Mucosa of descending colon (tissue), 3 donors: ENCODE measurements at regions not wholly inside any gene's neighbourhood (a gene's known extent, or its start where the extent isn't known, plus 50 kb on each side); places are given as distances from the start of the nearest gene placed in this dataset.

Experiments
- ATAC-seq: fragments of 200-7000 bp; cut with Tn5 transposase; one replicate; pipeline ENCODE4 v1.9.1; 2020; ENCODE audit warnings: mild to moderate bottlenecking, moderate library complexity
- DNase-seq, 3 donors: peaks; one replicate each; pipeline ENCODE4 v3.0.0-alpha.2; 2020
- H3K36me3 ChIP-seq: fragments of 200-600 bp; one replicate; pipeline ENCODE4 v1.8.0; 2021; ENCODE audit warnings: low read depth, mild to moderate bottlenecking
- H3K4me1 ChIP-seq: fragments of 200-600 bp; one replicate; pipeline ENCODE4 v1.8.0; 2021; ENCODE audit warnings: low read depth, mild to moderate bottlenecking
- H3K4me3 ChIP-seq: fragments of 200-600 bp; one replicate; pipeline ENCODE4 v1.8.0; 2021; ENCODE audit warnings: mild to moderate bottlenecking
- H3K9me3 ChIP-seq: fragments of 200-600 bp; one replicate; pipeline ENCODE4 v1.8.0; 2021; ENCODE audit warnings: mild to moderate bottlenecking
- intact Hi-C, 2 donors: fragments of 100-400 bp; cut with DNase I in 1 of 2; cut with micrococcal nuclease in 1 of 2; formaldehyde crosslinking; loops; one replicate each; pipeline versions ENCODE4 v1.11.0 to v1.11.1; 2022; cut with DNase I, micrococcal nuclease
- TF ChIP-seq, protein P1 (sequence below): fragments of 200-600 bp; IDR thresholded peaks from one replicate; pipeline ENCODE4 v1.8.0; 2022; ENCODE audit warnings: antibody characterized with exemption, mild to moderate bottlenecking
- donor health status: DM: no; HTN: no; CAD: no; lungs with moderate emphysema.
- donor health status: DM: no; HTN: no; CAD: no.
- donor health status: DM: no; HTN: yes; CAD: no.

DNA sequence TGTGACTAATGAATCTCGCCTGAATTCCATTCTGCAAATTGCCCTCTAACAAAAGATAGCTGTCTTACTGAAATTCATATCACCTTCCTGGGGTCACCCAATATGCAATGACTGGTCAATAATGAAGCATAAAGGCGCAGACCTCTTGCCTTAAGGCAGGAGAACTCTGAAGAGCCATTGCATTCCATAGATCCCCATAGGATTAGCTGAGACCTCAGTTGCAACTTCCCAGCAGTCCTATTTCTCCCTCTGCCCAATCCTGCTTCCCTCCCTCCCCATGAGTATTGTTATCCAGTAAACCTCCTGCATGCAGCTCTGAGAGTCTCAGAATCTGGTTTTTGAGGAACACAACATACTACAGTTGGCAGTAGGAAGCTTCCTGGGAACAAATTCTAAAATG, 396.5 kb downstream of the DCAF12L2 start:
- H3K36me3 ChIP-seq = no peaks in the 10 kb centered on the region
- no peak overlapping the region for H3K4me3 ChIP-seq
- ATAC-seq = no peak
- H3K4me1 ChIP-seq = no peaks in the 10 kb centered on the region
- intact Hi-C loops = no loop called here
- DNase-seq = no peak
- H3K9me3 ChIP-seq = no peaks in the 10 kb centered on the region
- TF ChIP-seq, protein P1, sequence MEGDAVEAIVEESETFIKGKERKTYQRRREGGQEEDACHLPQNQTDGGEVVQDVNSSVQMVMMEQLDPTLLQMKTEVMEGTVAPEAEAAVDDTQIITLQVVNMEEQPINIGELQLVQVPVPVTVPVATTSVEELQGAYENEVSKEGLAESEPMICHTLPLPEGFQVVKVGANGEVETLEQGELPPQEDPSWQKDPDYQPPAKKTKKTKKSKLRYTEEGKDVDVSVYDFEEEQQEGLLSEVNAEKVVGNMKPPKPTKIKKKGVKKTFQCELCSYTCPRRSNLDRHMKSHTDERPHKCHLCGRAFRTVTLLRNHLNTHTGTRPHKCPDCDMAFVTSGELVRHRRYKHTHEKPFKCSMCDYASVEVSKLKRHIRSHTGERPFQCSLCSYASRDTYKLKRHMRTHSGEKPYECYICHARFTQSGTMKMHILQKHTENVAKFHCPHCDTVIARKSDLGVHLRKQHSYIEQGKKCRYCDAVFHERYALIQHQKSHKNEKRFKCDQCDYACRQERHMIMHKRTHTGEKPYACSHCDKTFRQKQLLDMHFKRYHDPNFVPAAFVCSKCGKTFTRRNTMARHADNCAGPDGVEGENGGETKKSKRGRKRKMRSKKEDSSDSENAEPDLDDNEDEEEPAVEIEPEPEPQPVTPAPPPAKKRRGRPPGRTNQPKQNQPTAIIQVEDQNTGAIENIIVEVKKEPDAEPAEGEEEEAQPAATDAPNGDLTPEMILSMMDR = no peak

DNA sequence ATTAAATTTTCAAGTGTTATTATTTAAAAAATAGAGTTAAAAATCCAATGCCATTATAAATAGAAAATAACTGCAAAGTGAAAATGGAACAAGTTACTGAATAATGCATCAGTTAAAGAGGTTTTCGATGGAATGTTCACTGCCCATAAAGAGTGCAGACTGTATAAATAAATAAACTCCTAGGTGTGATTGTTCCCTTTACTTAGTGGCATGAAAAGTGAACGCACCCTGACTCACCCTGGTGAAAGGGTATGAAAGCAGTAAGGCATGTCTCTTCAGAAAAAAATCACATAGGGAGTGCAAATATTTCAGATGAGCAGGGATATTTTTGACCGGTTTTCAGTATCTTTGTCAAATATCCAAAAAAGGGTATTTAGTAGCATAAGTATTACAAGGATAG, 387.8 kb downstream of the DCAF12L2 start:
- H3K9me3 ChIP-seq = no peaks in the 10 kb centered on the region
- H3K36me3 ChIP-seq = no peaks in the 10 kb centered on the region
- no peak overlapping the region for H3K4me3 ChIP-seq
- no peaks in the 10 kb centered on the region for H3K4me1 ChIP-seq
- intact Hi-C loops = no loop called here
- no peak for DNase-seq
- no peak for ATAC-seq
- TF ChIP-seq, protein P1 = no peak

DNA sequence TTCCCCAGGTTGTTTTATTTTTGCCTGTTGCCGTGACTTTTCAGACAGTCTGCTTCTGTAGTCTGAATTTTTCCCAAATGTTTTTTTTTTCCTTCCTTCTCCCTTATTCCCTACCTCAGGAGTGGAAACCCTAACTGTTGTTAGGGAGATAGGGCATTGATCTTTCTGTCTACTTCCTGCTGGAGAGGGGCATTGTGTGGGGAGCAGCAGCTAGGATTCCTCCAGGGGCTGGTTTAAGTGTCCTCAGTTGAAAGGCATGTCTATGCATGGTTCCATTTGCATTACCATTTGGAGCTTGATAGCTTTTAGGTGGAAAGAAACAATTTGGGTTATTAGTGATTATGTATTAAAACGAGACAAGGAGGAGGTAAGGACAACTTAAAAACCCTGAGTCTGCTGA, 383.9 kb downstream of the DCAF12L2 start:
- intact Hi-C loops = no loop called here
- no peaks in the 10 kb centered on the region for H3K9me3 ChIP-seq
- TF ChIP-seq, protein P1 = no peak
- DNase-seq (no peak), ATAC-seq (no peak)
- no peaks in the 10 kb centered on the region for H3K36me3 ChIP-seq
- no peaks in the 10 kb centered on the region for H3K4me1 ChIP-seq
- no peak overlapping the region for H3K4me3 ChIP-seq

DNA sequence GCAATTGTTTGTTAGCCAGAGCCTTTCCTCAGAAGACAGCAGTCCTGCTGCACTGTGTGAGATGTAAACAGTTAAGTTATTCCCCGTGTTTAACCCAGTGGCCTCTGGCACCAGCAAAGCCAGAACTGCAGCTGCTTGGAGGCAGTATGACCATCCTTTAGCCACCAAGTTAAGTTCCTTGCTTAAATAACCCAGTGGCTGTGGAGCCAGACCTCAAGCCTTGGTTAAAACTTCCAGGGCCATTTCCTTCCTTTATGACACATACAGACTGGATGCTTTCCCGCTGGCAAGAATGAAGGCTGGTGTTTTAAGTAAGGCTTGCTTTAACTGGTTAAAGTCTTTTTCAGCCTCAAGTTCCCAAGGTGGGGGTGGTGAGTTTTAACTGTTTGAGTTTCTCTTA, 379.8 kb downstream of the DCAF12L2 start:
- H3K36me3 ChIP-seq = no peaks in the 10 kb centered on the region
- no peak for ATAC-seq
- DNase-seq = no peak
- TF ChIP-seq, protein P1 = no peak
- no peaks in the 10 kb centered on the region for H3K9me3 ChIP-seq
- intact Hi-C loops = no loop called here
- no peaks in the 10 kb centered on the region for H3K4me1 ChIP-seq
- H3K4me3 ChIP-seq = no peak overlapping the region

DNA sequence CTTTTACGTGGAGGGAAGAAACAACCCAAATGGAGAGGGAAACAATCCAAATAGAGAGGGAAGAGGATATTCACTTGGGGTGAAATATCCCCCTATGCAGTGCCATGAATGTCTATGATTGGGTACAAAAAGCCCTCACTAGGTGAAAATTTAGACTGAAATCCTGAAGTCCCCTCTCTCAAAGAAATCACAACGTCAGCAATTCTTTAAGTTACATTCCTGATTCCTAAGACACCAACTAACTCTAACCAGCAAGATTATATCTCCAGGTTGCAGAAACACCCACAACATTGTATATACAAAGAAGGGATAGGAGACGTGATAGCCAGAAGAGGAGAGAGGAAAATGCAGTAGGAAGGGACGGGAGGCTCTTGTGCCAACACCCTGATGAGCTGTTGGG, 374.3 kb downstream of the DCAF12L2 start:
- TF ChIP-seq, protein P1 = no peak
- ATAC-seq = no peak
- Histone ChIP-seq H3K4me1 (no peaks in the 10 kb centered on the region), H3K4me3 (no peak overlapping the region), H3K36me3 (no peaks in the 10 kb centered on the region), H3K9me3 (peaks cover 7% of the 10 kb centered on the region)
- no peak for DNase-seq
- intact Hi-C loops = no loop called here

DNA sequence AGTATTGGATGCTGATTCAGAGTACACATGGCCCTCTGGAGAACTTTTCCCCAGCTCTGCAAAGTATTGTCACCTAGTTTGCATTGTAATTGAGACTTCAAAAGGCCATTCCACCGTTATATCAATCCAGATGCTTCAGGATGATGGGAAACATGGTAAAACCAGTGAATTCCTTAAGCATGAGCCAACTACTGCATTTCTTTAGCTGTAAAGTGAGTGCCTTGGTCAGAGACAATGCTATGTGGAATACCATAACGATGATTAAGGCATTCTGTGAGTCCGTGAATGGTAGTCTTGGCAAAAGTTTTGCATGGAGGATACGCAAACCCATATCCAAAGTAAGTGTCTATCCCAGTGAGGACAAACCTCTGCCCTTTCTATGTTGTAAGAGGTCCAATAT, 355.2 kb downstream of the DCAF12L2 start:
- Histone ChIP-seq H3K4me1 (no peaks in the 10 kb centered on the region), H3K9me3 (no peaks in the 10 kb centered on the region), H3K36me3 (no peaks in the 10 kb centered on the region), H3K4me3 (no peak overlapping the region)
- ATAC-seq (no peak), DNase-seq (no peak)
- intact Hi-C loops = no loop called here
- TF ChIP-seq, protein P1 = no peak
